Peyer's patch (tissue), 4 donors: ENCODE measurements at regions not wholly inside any gene's neighbourhood (a gene's known extent, or its start where the extent isn't known, plus 50 kb on each side); places are given as distances from the start of the nearest gene placed in this dataset.

Experiments used
- POLR2A ChIP-seq, 2 donors: fragments of 450-650 bp; IDR thresholded peaks; one replicate each; pipeline ENCODE4 v1.5.1; 2017; ENCODE audit warnings: antibody characterized with exemption in 2 of 2, mild to moderate bottlenecking in 2 of 2, moderate library complexity in 2 of 2
- TF ChIP-seq, protein P1 (sequence below), 6 experiments: fragments of 450-650 bp in 4 of 6; fragments of 200-600 bp in 2 of 6; sonication (generic) in 1 of 6; IDR thresholded peaks; one replicate each; pipeline ENCODE4 v1.5.1; 2017 to 2019; ENCODE audit warnings: antibody characterized with exemption in 6 of 6, mild to moderate bottlenecking in 3 of 6, moderate library complexity in 1 of 6

DNA sequence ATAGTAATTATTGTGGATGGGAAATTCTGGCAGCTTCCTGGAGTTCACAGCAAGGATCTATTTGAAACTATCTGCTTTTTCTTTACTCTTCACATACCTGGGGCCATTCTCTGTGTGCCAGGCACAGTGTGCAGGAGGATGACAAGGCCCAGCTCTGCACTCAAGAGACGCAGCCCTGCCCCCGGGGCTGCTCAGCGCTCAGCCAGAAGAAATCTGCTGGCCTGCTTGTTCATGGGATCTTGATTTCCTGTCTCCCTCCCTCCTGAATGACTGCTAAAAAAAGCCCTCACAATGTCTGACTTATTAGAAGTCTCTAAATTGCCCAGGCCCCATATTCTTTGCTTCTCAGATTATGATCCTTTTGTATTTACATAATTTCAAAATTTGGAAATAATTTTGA, 210.9 kb downstream of the DCDC2C start:
- TF ChIP-seq, protein P1, sequence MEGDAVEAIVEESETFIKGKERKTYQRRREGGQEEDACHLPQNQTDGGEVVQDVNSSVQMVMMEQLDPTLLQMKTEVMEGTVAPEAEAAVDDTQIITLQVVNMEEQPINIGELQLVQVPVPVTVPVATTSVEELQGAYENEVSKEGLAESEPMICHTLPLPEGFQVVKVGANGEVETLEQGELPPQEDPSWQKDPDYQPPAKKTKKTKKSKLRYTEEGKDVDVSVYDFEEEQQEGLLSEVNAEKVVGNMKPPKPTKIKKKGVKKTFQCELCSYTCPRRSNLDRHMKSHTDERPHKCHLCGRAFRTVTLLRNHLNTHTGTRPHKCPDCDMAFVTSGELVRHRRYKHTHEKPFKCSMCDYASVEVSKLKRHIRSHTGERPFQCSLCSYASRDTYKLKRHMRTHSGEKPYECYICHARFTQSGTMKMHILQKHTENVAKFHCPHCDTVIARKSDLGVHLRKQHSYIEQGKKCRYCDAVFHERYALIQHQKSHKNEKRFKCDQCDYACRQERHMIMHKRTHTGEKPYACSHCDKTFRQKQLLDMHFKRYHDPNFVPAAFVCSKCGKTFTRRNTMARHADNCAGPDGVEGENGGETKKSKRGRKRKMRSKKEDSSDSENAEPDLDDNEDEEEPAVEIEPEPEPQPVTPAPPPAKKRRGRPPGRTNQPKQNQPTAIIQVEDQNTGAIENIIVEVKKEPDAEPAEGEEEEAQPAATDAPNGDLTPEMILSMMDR (IDR thresholded peaks at IDR 0.05) = no peak
- TF ChIP-seq POLR2A (IDR thresholded peaks at IDR 0.05) = no peak
